ENCODE measurements at regions not wholly inside any gene's neighbourhood (a gene's known extent, or its start where the extent isn't known, plus 50 kb on each side); places are given as distances from the start of the nearest gene placed in this dataset.

DNA sequence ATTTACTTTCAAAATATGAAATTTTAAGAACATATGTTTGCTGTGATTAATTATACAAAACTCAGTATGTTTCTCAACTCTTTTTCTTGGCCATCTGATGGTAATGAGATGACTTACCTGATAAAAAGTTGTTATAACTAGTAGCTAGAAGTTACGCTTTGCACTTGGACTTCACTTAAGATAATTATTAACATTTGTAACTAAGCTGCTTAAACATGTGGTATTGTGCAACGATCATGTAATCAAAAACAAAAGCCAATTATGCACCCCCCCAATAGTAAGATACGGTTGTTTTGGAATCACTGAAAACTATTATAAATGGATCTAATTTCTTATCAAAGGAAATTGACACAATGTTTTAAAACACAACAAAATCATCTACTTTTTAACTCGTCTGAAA lies 342.9 kb downstream of the CNTN3 start:
- no peak for TF ChIP-seq POLR2A (IDR thresholded peaks at IDR 0.05; ENCODE audit: low read length)
- TF ChIP-seq GATA1 (IDR thresholded peaks at IDR 0.05; ENCODE audit: low read depth, low read length), result no peak
